HG03135 (cell line): ENCODE measurements at regions not wholly inside any gene's neighbourhood (a gene's known extent, or its start where the extent isn't known, plus 50 kb on each side); places are given as distances from the start of the nearest gene placed in this dataset.
"Not testable (repeated sequence)": the region's sequence is repeated elsewhere in the genome, so short reads cannot be mapped to it uniquely, and the experiment has no call there.

ENCODE experiments used
- ATAC-seq: cut with Tn5 transposase; IDR thresholded peaks from one replicate; pipeline ENCODE4 v1.9.1; 2021; ENCODE audit warnings: mild to moderate bottlenecking, moderate library complexity; ENCODE audit not compliant: unreplicated experiment

DNA sequence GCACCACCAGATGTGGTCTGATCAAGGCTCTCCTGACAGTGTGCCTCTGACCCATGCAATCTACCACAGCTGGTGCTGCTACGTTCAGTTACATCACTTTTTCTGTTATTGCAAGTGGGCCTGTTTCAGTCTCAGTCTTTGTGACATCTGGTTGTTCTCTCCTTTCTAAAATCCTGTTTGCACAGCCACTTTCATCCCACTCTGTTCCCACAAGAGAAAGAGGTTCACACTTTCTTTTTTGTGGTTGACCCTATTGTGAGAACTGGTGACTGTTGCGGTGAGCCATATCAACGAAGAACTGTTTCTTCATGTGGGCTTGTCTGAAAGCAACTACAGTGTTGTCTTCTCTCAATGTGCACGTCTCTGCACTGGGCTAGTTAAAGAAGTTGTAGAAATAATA is 342.8 kb upstream of the ARPP21 start:
- ATAC-seq = no peak

- not testable (repeated sequence) for ATAC-seq
Measured at GRCh38 chr3:35296944-35297343, 342.4 kb upstream of the ARPP21 start.

DNA sequence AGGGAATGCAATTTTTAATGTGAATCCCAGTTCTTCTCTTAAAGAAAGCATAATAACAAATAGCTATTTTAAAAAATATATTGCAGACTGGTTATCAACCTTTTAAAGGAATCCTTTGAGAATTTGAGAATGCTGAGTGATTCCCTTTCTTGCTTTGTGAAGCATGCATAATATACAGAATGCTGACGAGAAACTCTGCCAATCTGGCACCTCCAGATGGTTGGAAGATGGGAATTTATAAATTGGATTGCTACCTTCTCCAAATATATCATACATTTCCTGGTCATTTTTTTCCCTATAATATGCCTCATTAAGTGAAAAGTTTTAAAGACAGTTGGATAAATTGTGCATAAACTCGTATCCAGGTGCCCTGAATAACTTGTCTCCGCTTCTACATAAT is 333.9 kb upstream of the ARPP21 start:
- no peak for ATAC-seq

DNA sequence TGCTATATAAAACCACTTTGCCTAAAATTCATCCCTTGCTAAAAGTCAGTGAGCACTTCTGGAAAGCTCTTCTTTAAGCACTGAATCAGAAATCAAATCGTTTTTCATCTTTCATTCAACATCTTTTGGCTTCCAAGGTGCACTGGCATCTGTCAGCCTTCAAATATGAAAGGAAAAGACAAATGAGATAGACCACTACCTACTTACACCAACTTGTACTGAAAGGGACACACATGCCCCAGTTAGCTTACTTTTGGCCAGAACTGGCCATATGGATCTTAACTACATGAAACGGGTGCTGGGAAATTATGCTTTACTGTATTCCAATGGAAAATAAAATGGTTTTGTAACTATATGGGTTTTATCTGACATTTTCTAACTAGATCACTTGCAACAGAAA is 332.0 kb upstream of the ARPP21 start:
- no peak for ATAC-seq

DNA sequence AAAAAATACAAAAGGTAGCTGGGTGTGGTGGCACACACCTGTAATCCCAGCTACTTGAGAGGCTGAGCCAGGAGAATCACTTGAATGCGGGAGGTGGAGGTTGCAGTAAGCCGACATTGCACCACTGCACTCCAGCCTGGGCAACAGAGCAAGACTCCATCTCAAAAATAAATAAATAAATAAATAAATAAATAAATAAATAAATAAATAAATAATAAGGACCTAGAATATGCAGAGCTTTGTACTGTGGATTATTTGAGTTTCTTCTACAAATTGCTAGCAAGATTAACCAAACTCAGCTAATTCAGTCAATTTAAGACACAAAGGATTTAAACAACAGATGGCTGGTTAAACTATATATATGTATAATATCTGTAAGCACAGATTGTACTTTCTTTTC is 322.5 kb upstream of the ARPP21 start:
- not testable (repeated sequence) for ATAC-seq

DNA sequence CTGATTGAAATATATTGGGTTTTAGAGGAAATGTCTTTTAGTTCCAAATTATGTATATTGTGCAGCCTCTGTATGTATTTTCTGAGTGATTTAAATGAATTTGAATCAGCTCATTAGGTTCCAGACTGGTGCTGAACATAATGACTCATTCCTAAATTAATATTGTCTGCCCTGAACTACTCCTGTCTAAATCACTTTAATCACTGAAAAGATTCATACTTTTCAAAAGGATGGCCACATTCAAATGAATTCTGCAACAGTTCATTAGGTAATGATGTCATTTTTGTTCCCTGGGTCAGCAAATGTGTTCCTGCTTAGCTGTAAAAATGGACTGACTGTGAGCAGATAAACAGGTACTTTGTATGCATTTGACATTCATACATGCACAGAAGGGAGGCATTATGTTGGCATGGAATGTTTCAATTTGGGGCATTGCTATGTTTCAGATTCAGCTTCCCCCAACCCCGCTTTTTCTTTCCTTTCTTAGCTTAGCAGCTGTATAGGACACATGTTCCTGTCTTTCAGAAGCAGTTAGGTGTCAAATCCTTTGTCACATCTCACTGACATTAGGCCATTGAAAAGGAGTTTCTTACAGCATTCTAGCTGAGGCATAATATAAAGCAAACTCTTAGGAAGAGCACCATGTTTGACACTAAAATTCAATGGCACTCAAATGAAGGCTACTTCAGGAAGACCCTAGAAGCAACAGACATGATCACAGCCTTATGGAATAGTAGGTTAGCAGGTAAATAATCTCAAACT is 318.5 kb upstream of the ARPP21 start:
- ATAC-seq = no peak

DNA sequence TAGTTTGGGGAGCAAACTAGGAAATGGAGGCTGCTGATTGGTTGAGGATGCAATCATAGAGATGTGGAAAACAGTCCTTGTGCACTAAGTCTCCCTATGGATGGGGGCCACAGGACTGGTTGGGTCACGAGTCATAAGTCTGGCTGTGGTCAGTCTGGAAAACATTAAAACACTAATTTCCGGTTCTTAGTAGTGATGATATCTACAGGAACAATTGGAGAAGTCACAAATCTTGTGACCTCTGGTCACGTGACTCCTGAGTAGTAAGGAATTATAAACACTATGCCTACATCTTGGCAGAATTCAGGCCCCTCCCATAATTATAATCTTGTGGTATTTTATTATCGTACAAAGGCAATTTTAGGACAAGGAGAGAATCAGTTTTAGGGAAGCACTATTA is 317.3 kb upstream of the ARPP21 start:
- ATAC-seq = no peak

DNA sequence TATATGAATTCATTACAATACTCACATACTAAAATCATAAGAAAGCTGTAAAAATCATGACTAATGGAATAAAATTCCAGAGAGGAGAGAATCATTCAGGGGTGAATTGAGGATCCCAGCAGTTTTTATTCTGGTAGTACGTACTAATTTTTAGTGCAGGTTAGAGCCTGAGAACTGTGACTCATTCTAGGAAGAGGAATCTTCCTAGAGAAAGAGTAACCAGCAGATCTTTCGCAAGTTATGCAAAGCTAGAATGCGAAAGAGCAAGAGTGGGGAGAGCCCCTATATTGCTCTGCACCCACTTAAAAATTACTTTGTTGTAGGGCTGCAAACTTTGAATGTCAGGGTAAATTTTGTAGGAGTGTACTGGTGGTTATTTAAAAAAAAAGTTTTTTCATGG is 303.6 kb upstream of the ARPP21 start:
- ATAC-seq = no peak

- ATAC-seq = no peak
Measured at GRCh38 chr3:35336601-35337000, 302.7 kb upstream of the ARPP21 start.

- no peak for ATAC-seq
Measured at GRCh38 chr3:35338186-35338585, 301.1 kb upstream of the ARPP21 start.

DNA sequence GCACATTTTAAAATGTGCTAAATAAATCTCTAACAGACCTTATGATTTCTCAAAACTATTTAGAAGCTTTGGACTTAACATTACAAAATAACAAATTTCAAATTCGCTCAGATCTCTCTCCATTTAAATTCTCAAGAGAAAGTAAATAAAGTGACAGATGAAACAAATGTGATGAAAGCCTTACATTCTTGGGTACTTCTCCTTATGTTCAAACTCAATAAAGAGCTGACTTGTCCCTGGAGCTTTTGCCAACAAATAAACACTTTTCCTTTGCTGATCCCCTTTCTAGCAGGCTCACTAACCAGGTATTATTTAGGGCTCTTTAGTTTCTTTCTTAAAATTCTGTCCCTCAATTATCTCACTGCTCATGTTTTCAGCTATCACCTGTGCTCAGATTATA is 259.1 kb upstream of the ARPP21 start:
- ATAC-seq = no peak

- ATAC-seq = no peak
Measured at GRCh38 chr3:35383216-35383615, 256.1 kb upstream of the ARPP21 start.

DNA sequence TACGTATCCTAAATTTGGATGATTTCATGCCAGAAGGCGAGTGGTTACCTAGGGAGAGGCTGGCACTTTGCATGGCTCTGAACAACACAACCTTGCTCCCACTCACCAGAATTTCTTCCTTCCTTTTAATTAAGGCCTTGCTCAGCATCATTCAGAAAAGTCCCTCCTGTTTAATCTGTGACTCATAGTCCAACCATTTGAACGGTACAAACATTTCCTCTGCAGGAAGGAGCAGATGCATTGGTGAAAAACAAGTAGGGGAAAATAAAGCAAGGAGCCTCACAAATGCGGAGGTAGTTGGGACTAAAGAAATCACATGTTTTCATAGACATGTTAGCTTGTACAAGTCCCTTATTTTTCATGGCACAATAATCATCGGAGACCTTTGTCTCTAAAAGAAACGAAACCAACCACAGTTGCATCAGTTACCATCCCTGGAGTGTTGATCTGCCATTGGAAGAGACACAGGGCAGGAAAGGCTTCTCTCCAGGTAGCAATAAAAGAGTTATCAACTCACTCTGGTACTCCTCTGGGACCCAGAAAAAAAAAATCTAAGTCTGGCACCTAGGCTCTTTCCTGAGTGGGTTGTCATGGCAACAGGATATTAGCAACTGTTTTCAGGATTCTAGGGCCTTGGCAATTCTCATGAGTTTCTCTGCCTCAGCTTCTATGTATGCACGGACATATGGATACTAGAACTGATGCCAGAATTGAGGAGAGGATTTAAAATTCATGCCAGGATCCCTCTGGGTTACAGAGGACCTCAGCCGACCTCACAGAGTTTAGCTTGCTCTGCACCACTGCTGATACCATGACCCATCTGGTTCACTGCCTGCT is 255.4 kb upstream of the ARPP21 start:
- ATAC-seq = no peak

GRCh38 chr3:35385271-35385670 is 254.1 kb upstream of the ARPP21 start:
- ATAC-seq = no peak

GRCh38 chr3:35389907-35390306 is 249.4 kb upstream of the ARPP21 start:
- no peak for ATAC-seq

DNA sequence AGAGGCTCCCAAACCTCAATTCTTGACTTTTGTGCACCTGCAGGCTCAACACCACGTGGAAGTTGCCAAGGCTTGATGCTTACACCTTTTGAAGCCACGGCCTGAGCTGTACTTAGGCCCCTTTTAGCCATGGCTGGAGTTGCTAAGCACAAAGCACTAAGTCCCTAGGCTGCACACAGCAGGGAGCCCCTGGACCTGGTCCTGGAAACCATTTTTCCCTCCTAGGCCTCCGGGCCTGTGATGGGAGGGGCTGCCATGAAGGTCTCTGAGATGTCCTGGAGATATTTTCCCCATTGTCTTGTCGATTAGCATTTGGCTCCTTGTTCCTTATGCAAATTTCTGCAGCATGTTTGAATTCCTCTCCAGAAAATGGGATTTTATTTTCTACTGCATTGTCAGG is 247.1 kb upstream of the ARPP21 start:
- ATAC-seq = no peak

- no peak for ATAC-seq
Measured at GRCh38 chr3:35393901-35394799, 245.2 kb upstream of the ARPP21 start.

DNA sequence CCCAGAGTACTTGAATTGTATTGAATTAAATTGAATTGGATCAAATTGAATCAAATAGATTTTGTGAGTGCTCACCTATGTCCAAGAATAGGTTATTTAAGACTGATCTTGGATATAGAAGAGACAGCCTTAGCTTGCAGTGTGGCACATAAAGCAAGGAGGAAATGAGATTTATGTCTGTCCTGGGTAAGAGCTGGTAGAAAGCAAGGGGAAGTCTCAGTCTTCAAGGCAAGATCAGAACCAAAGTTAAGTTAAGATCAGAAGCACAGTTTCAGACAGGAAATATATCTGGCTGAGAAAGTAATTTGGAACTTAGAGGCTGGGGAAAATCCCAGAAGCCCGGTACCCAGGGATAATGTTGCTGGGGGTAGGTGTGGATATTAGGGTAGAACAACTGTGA is 244.4 kb upstream of the ARPP21 start:
- ATAC-seq = no peak

DNA sequence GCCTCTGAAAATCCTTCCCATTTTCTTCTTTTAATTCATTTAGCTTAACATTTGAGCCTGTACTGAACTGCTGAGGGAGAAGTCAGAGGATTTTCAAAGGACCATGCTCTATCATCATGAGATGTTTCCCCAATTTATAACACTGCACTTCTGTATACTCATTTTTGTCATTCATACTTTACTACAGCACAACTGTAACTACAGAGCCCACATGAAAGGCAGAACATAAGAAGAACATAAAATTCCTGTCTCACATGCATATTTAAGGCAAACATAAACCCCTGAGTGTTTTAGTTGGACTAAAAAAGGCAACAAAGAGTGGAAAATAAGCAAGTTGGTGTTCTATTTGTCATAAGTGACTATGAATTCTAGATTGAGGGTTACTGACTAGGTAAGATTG is 237.7 kb upstream of the ARPP21 start:
- ATAC-seq = no peak

- ATAC-seq = no peak
Measured at GRCh38 chr3:35404571-35404970, 234.8 kb upstream of the ARPP21 start.

DNA sequence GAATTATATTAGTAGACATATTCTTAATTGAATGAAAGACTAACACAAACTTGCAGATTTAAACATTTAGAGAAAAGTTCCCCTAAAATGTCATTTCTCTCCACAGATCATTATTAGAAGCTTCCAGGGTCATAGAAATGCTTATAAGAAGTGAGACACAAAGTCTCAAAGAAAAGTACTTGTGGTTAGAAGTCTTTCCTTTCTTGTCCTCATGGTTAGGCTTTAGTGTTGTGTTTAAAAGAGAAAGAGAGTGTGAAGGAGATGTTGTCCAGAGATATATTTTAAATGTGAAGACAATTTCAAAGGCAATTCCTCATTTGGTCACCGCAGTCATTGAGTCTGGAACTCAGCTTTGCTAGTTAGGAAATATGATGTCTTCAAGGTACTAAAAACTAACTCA is 230.4 kb upstream of the ARPP21 start:
- ATAC-seq = no peak
